ENCODE measurements at regions not wholly inside any gene's neighbourhood (a gene's known extent, or its start where the extent isn't known, plus 50 kb on each side); places are given as distances from the start of the nearest gene placed in this dataset.

DNA sequence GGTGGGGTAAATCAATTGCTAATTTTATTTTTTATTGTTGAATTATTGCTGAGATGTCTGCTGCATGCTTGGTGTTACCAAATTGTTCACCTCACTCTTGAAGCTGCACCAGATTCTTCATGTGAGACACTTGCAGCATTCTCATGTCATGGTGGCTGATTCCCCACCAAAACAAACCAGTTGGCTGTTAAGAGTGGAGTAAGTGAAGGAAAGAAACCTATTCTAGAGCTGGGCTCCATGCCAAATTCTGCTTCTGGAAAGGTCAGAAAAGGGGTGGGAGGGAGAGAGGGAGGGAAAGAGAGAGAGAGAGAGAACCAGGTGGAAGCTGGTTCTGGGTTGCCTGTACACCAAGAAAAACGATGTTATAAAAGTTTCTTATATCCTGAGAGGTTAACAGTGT is 317.5 kb upstream of the THRB start (continued):
- TF ChIP-seq RXRA (IDR thresholded peaks at IDR 0.05; ENCODE audit: insufficient read depth, low read depth, low read length) (no peak), SP4 (IDR thresholded peaks at IDR 0.05; ENCODE audit: low read length) (no peak), SIX5 (IDR thresholded peaks at IDR 0.05; ENCODE audit: low read depth, low read length) (no peak)

All from H1 (cell line).